ENCODE measurements at regions not wholly inside any gene's neighbourhood (a gene's known extent, or its start where the extent isn't known, plus 50 kb on each side); places are given as distances from the start of the nearest gene placed in this dataset.

DNA sequence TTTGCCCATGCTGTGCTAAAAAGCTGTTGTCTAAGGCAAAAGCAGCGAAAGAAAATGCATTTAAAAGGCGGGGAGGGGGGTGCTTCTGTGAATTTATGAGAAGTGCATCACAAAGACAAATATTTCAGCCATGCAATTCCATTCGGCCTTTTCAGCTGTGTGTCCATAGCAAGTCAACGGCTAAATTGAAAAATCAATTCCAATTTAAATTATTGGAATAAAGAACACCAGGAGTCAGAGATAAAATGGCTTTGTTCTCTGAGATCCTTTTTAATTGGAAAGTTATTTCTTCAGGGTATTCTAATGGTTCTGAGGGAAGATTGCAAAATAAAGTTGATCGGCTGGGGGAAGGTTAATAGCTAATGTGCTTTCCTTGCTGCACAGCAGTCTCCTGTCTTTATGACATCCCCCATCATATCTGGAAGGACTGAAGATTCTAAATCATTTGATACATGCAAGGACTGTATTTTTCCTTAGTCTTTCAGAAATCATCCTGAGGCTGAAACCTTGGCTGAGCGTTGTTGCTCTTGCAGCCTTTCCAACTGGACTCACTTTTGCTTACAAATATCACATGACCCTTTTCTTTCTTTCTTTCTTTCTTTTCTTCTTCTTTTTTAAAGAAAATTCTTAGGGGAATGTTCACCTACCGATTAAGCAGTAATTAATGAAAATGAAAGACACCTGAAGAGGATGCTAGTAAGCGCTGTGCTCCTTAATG lies 647.1 kb downstream of the DACH1 start:
- TF ChIP-seq GATA2 (IDR thresholded peaks at IDR 0.05; ENCODE audit: low read depth, low read length) (no peak), GATA3 (IDR thresholded peaks at IDR 0.05; ENCODE audit: low read depth, low read length) (no peak)
